HT1080 (cell line): ENCODE measurements at regions not wholly inside any gene's neighbourhood (a gene's known extent, or its start where the extent isn't known, plus 50 kb on each side); places are given as distances from the start of the nearest gene placed in this dataset.
"Not testable (repeated sequence)": the region's sequence is repeated elsewhere in the genome, so short reads cannot be mapped to it uniquely, and the experiment has no call there.

Experiments
- DNase-seq: peaks from one replicate; pipeline ENCODE4 v3.0.0-alpha.2; 2015; ENCODE audit warnings: low read depth

GRCh38 chr7:23887660-23888059 lies 177.6 kb downstream of the STK31 start:
- DNase-seq, result no peak

- no peak for DNase-seq
These were observed 178.9 kb downstream of the STK31 start for GRCh38 chr7:23888958-23889357.

- no peak for DNase-seq
These were observed 179.5 kb downstream of the STK31 start for GRCh38 chr7:23889566-23889965.

- DNase-seq, result no peak
These were observed 182.0 kb downstream of the STK31 start for GRCh38 chr7:23892019-23892418.

- peak; percentile 58 for DNase-seq
These were observed 183.3 kb downstream of the STK31 start for GRCh38 chr7:23893176-23893941.

GRCh38 chr7:23893942-23894891 lies 184.2 kb downstream of the STK31 start:
- peak; percentile 79 for DNase-seq

- no peak for DNase-seq
These were observed 185.0 kb downstream of the STK31 start for GRCh38 chr7:23894892-23895569.

GRCh38 chr7:23895666-23896096 lies 185.7 kb downstream of the STK31 start:
- DNase-seq, result peak; percentile 62

- DNase-seq, result no peak
These were observed 188.6 kb downstream of the STK31 start for GRCh38 chr7:23898619-23899018.

GRCh38 chr7:23904901-23905300 lies 194.9 kb downstream of the STK31 start:
- DNase-seq, result not testable (repeated sequence)

- DNase-seq, result peak; percentile 51
These were observed 197.0 kb downstream of the STK31 start for GRCh38 chr7:23907012-23907411.

GRCh38 chr7:23909426-23909825 lies 199.4 kb downstream of the STK31 start:
- no peak for DNase-seq

GRCh38 chr7:23912065-23912464 lies 202.0 kb downstream of the STK31 start:
- no peak for DNase-seq

- no peak for DNase-seq
These were observed 203.0 kb downstream of the STK31 start for GRCh38 chr7:23913016-23913415.

GRCh38 chr7:23915236-23915635 lies 205.2 kb downstream of the STK31 start:
- no peak for DNase-seq

- DNase-seq, result no peak
These were observed 208.3 kb downstream of the STK31 start for GRCh38 chr7:23918286-23918685.

- peak; percentile 40 for DNase-seq
These were observed 208.8 kb downstream of the STK31 start for GRCh38 chr7:23918856-23919255.

GRCh38 chr7:23925088-23925487 lies 215.1 kb downstream of the STK31 start:
- DNase-seq, result no peak

GRCh38 chr7:23927709-23928417 lies 217.8 kb downstream of the STK31 start:
- DNase-seq, result no peak

- DNase-seq, result no peak
These were observed 218.4 kb downstream of the STK31 start for GRCh38 chr7:23928418-23928775.

- DNase-seq, result no peak
These were observed 220.3 kb downstream of the STK31 start for GRCh38 chr7:23930312-23930711.
